NCI-H1092 (cell line): ENCODE measurements at regions not wholly inside any gene's neighbourhood (a gene's known extent, or its start where the extent isn't known, plus 50 kb on each side); places are given as distances from the start of the nearest gene placed in this dataset.
"Not testable (repeated sequence)": the region's sequence is repeated elsewhere in the genome, so short reads cannot be mapped to it uniquely, and the experiment has no call there.

Experiments
- DNase-seq: peaks from one replicate; lab custom pipeline; 2025; lab: John Stamatoyannopoulos, UW

DNA sequence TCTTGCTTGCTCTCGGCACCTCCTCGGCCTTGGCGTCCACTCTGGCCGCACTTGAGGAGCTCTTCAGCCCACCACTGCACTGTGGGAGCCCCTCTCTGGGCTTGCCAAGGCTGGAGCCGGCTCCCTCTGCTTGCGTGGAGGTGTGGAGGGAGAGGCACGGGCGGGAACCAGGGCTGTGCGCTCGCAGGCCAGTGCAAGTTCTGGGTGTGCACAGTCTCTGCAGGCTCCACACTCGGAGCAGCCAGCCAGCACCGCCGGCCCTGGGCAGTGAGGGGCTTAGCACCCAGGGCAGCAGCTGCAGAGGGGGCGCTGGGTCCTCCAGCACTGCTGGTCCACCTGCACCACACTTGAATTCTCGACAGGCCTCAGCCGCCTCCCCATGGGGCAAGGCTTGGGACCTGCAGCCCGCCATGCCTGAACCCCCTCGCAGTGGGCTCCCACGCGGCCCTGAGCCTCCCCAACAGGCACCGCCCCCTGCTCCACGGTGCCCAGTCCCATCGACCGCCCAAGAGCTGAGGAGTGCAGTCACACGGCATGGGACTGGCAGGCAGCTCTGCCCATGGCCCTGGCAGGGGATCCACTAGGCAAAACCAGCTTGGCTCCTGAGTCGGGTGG lies 411.2 kb upstream of the CHAC2 start:
- DNase-seq: no peak

GRCh38 chr2:53353135-53354114 lies 414.2 kb upstream of the CHAC2 start:
- DNase-seq: no peak

GRCh38 chr2:53347269-53347668 lies 420.3 kb upstream of the CHAC2 start:
- no peak for DNase-seq

DNA sequence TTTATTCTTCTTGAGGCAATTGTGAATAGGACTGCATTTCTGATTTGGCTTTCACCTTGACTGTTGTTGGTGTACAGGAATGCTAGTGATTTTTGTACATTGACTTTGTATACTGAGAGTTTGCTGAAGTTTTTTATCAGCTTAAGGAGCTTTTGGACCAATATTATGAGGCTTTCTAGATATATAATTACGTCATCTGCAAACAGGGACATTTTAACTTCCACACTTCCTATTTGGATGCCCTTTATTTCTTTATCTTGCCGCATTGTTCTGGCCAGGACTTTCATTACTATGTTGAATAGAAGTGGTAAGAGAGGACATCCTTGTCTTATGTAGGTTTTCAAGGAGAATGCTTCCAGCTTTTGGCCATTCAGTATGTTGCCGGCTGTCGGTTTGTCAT lies 425.4 kb upstream of the CHAC2 start:
- no peak for DNase-seq

DNA sequence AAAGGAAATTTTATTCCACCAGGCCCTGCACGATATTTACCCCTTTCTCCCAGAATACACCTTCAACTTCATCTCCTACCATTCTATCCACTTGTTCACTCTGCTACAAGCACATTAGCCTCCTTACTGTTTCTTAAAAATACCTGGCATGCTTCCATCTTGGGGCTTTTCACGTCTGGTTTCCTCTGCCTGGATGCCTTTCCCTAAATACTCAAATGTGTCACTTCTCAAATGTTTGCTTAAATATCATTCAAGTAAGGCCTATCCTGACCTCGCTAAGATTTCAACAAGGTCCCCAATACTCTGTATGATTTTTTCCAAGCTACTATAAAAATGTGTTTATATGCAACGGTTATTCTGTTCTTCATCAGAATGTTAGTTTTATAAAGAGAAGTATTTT lies 433.0 kb upstream of the CHAC2 start:
- no peak for DNase-seq

- no peak for DNase-seq
Observed at GRCh38 chr2:53331667-53332066, 435.9 kb upstream of the CHAC2 start.

GRCh38 chr2:53317861-53318260 lies 449.7 kb upstream of the CHAC2 start:
- no peak for DNase-seq

DNA sequence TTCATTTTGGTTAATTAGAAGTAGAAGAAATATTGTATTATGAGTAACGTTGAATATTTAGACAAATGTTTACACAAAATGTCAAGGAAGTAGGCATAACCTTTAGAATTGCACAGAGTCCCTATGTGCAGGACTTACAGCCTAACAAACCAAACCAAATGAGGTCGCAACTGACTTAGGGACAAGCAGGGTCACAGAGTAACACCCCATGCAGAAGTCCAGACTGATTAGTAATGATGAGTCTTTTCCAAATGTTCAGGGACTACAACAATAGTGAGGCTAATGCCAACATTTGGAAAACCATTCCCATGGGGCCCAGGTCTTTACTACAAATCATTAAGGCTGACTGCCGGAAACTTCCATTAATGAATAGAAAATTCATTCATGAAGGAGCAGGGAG lies 452.5 kb upstream of the CHAC2 start:
- DNase-seq: no peak

GRCh38 chr2:53314718-53315117 lies 452.9 kb upstream of the CHAC2 start:
- DNase-seq: no peak

DNA sequence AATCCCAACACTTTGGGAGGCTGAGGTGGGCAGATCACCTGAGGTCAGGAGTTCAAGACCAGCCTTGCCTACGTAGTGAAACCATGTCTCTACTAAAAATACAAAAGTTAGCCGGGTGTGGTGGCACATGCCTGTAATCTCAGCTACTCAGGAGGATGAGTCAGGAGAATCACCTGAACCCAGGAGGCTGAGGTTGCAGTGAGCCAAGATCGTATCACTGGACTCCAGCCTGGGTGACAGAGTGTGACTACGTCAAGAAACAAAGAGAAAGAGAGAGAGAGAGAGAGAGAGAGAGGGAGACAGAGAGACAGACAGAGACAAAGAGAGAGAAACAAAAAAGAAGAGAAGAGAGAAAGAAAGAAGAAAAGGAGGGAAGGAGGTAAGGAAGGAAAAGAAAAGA lies 454.0 kb upstream of the CHAC2 start:
- DNase-seq: not testable (repeated sequence)

DNA sequence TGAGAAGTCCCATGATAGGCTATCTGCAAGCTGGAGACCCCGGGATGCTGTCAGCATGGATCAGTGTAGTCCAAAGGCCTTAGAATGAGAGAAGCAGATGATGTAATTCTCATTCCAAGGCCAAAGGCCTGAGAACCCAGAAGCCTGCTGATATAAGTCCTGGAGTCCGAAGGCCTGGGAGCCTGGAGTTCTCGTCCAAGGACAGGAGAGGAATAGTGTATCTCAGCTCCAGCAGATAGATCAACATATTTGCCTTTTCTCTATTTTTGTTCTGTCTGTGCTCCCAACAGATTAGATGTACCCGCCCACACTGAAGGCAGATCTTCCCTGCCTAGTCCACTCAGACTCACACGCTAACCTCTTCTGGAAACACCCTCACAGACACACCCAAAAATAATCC lies 454.9 kb upstream of the CHAC2 start:
- no peak for DNase-seq

DNA sequence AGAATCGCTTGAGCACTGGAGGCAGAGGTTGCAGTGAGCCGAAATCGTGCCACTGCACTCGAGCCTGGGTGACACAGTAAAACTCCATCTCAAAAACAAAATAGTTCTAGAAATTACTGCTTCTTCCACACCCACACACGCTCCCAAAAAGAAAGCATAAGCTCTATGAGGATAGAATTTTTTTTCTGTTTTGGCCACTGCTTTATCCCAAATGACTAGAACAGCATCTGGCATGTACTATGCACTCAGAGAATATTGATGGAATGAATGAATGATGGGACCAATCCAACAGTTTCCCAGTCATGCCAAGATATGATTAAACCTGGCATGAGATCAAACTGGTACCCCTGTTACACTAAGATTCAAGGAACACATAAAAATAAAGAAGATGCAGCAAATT lies 455.4 kb upstream of the CHAC2 start:
- no peak for DNase-seq

DNA sequence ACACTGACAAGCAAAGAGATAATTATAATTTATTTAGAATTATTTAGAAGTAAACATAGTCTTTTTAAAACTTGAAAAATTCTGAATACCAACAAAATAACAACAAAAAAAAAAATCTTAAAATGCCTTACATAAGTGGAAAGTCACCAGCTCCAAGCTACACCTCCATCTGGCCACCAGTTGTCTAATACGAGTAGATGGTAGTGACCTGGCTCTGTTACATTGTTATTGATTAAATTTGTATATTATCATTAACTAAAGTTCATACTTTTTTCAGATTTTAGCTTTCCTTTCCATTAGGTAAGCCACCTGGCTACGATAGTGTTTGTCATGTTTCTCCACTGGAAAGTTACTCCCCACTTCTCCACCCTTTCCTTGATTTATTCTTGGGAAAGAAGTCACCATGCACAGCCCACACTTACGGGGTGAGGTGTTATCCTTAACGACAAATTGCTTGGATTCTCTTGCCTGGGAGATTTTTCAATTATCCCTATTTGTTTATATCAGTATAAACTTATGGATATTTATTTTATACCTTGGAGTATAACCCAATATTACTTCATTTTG lies 464.5 kb upstream of the CHAC2 start:
- no peak for DNase-seq

GRCh38 chr2:53302455-53302854 lies 465.1 kb upstream of the CHAC2 start:
- DNase-seq: no peak

DNA sequence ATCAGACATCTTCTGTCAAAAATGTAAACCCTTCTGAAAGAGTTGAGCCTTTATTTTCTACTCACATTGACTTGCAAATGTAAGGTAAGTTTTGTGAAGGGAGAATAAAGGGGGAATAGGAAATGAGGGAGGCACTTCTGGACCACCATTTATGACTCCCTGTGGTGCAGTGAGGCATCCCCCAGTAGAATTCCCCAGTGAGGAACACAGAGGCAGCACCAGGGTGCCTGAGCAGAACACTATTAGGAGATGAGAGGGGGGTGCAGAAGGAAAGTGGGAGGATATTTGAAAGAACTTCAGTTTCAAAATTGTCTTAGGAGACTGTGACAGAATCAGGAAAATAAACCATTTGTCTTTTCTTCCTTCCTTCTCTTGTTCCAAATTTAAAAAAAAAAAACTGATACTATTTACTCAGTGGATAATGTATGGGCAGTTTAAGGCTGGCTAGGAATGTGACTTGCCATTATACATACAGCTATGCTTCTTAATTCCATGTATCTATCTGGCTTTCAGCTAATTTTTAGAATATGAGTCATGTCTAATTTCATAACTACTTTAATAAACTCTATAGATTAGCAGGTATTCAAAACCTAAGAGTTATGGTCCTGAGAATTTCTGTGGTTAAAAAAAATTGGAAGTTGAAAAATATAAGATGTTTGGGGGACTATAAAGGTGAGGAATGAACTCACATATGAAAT lies 478.1 kb upstream of the CHAC2 start:
- DNase-seq: no peak

- DNase-seq: no peak
Observed at GRCh38 chr2:53286345-53286744, 481.3 kb upstream of the CHAC2 start.

GRCh38 chr2:53275743-53276142 lies 491.9 kb upstream of the CHAC2 start:
- no peak for DNase-seq

DNA sequence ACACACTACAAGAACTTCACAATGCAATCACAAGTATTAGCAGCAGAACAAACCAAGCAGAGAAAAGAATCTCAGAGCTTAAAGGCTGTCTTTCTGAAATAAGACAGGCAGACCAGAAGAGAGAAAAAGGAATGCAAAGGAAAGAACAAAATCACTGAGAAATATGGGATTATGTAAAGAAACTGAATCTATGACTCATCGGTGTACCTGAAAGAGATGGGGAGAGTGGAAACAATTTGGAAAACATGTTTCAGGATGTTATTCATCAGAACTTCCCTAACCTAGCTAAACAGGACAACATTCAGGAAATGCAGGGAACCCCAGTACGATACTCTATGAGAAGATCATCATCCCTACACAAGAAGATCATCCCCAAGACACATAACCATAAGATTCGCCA lies 499.0 kb upstream of the CHAC2 start:
- DNase-seq: no peak

DNA sequence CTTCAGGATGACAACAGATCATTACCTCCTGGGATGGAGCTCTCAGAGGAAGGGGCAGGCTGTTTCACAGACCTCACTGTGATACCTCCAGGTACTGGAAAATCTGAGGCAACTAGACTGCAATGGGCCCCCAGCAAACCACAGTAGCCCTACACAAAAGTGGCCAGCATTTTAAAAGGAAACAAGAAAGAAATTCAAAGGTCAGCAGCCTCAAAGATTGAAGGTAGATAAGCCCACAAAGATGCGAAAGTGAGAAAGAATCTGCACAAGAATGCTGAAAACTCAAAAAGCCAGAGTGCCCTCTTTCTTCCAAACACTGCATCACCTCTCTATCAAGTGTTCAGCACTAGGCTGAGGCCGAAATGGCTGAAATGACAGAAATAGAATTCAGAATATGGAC lies 499.5 kb upstream of the CHAC2 start:
- DNase-seq: no peak

- no peak for DNase-seq
Observed at GRCh38 chr2:53265544-53266299, 501.9 kb upstream of the CHAC2 start.

- no peak for DNase-seq
Observed at GRCh38 chr2:53260568-53260967, 507.0 kb upstream of the CHAC2 start.
